Eye (tissue), 1 donor: ENCODE measurements at regions not wholly inside any gene's neighbourhood (a gene's known extent, or its start where the extent isn't known, plus 50 kb on each side); places are given as distances from the start of the nearest gene placed in this dataset.

Experiments
- DNase-seq: peaks from one replicate; pipeline ENCODE4 v3.0.0-alpha.2; 2015

DNA sequence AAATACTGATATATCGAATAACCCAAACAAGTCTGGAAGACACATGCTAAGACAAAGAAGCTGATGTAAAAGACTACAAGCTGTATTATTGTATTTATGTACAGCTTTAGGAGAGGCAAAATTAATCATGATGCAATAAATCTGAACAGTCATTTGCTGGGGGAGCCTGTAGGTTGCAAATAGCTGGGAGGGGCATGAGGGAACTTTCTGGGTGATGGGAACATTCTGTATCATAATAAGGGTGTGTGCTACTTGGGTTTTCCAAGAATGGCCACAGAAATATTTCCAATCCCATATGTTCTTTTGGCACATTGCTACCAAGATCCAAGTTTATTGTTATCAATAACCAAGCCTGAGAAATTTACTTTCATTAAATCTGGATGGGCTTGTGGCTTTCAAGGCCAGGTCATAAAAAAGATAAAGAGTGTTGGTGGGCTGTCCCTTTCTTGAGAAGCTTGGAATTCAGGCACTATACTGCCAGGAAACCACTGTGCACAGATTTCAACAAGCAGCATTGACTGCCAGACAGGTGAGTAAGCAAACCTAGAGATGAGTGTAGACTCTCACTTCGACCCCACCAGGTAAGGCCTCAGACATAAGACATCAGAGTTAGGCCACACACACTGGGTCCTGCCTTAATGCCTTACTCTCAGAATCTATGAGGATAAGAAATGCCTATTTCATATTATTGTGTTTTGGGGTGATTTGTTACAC, 629.7 kb upstream of the FZD8 start:
- no peak for DNase-seq

DNA sequence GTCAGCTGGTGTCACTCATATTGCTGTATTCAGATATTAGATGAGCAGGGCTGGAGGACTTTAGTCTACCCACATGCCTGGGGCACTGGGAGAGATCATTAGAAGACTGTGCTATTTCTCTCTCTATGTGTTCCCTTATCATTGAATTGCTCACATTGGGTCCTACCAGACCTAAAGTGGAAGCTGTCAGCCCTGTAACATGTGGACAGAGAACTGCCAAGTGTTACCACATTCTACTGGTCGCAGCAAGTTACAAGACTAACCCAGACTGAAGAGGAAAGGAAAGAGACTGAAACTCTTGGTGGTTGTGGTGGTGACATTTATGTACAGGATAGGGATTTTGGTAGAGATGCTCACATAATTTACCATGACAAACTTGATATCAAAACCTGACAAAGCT, 627.1 kb upstream of the FZD8 start:
- DNase-seq, result no peak

DNA sequence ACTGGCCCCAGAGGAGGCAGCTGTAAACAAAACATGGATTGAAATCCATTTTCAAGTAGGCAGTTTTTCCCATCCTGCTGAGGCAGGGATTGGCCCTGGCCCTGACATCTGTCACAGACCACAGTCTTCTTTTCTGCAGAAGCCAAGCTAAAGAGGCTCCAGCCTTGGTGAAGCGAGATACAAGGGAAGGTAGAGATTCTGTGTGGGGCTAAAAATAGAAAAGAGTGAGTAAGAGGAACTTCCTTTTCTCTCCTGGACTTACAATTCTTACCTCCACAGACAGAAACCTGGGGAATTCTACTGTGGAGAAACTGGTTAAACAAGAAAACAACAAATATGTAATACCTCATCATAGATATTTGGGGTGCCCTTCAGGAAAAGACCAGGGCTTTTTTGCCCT, 624.8 kb upstream of the FZD8 start:
- DNase-seq, result no peak

DNA sequence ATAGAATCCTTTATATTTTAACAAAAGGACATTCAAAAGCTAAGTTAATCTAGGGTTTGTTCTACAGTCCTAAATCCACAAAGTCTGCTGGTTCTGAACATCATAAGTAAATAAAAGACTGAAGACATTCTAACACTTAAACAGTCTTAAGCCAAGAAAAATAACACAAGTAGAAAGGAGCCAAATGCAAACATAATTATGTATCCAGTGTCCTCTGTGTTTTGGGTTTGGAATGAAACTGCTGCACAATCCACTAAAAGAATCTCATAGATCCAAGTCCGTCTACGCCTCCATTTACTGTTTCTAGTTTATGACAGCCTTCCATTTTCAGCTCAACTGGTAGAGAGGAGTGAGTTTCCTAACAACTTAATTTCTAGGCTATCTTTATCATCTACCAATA, 623.6 kb upstream of the FZD8 start:
- DNase-seq, result no peak

DNA sequence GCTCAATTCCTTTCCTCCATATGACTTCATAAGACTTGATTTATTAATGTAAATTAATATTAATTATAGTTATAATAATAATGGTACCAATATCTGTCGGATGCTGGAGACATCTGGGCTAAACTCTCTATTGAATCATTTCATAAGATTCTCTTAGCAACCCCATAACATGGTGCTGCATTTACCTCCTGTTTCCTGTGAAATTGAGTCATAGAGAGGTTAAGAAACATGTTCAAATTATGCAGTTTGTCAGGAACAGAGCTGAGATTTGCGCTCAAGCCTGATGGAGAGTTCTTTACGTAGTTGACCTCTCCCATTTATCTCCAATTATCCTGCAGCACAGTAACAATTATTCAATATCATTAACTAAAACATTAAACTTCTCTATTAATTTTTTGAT, 621.8 kb upstream of the FZD8 start:
- no peak for DNase-seq

DNA sequence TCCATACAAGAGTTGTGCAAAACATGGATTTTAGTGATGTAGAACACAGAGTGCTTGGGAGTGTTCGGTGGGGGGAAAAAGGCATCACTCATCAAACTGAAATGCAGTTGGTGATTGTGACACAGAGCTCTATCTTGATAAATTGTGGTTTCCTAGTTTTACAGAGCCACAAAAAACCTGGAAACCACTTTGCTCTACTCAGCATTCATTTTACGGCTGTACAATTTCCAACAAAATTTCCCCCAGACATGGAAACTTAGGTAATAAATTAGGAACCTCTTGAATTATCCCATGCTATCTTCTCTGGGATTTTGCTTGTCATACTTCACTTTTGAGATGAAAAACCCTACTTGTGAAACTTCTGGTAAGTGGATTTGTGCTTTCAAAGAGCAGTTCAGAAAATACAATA, 614.9 kb upstream of the FZD8 start:
- no peak for DNase-seq

DNA sequence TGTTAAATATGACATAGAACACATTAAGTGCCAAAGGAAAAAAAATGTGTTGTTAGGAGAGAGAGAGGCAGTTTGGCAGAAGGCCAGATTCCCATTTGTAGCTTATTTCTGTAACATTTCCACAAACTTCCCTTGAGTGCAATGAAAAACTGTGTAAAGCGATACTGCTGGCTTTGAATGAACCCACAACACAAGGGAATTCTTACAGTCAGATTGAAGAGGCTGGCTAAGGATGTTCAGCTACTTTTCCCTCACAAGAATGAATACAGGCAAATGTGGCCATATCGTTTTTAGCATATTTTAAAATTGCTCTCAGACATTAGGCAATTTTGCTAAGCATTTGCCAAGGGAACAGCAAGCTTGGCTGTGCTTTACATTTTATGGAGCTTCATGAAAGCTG, 614.1 kb upstream of the FZD8 start:
- peak; percentile 62 for DNase-seq

DNA sequence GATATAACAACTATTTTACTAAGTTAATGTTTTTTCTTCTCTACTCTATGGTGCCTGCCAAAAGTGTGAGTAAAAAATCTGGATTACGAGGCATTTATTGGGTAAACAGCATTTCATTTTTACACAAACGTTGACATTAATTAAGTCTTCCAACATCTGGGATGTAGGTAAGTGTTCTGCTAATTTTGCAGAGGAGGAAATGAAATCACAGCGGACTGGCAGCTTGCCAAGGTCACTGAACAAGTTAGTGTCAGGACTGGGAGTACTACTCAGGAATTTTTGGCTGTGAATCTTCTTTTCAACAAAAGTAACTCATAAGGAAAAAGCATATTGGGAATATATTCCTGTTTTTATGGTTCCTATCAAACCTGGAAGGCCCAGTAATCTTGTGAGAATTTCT, 612.1 kb upstream of the FZD8 start:
- DNase-seq, result no peak

DNA sequence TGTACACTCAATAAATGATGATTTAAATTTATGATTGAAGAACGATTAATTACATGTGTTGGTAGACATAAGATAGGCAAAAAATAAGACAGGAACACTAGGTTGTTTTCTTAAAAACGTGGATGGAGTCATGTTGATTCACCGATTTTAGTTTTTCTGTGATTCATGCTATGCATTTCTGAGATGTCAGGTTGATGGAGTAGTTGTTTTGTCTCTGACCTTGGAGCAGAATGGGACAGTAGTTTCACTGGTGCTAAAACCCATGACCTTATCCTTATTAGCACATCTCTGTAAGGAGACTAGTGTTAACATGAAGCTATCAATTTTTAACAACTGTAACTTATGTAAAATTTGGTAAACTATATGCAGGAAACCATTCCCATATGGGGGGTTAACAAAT, 611.6 kb upstream of the FZD8 start:
- DNase-seq, result no peak

DNA sequence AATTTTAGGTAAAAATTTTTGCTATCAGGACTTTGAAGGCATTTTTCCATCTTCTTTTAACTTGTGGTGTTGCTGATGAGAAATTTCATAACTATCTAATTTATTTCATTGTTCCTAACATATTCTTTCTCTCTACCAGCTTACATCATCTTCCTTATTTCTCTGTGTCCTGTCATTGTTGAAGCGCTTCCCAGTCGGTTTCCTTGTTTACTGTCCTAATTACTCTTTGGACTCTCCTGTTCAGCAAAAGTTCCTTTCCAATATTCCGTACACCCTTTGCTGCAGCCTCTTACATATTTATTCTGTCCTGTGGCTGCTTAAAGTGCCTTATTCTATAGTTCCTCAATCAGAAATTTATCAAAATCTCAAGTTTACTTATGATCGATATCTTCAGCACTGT, 609.0 kb upstream of the FZD8 start:
- no peak for DNase-seq

DNA sequence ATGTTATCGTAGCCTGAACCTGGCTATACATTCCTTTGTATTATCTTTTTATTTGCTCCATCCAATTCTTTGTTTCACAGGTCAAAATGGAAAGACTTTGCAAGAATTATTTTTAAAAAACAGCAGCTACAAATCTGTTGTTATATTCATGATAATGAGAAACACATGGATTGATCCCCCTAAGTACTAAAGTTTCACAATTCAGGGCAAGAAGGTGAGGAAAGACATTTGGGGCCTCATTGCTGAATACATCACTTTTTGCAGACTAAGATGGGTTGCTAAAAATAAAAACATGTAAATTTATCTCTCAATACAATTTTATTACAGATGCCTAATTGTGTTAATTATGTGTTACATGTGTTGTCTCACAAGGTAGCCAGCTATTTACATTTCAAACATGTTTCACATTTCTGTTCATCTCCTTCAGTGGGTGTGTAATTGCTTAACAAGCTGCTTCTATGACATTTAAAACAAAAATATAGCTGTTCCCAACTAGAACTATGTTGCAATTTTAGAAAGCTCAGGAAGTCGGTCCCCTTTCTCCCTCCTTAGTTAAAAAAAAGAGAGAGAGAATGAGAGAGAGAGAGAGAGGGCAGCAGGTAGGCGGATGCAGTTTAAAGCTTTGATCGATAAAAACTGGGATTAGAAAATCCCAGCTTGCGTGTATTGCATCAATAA, 606.3 kb upstream of the FZD8 start:
- no peak for DNase-seq

DNA sequence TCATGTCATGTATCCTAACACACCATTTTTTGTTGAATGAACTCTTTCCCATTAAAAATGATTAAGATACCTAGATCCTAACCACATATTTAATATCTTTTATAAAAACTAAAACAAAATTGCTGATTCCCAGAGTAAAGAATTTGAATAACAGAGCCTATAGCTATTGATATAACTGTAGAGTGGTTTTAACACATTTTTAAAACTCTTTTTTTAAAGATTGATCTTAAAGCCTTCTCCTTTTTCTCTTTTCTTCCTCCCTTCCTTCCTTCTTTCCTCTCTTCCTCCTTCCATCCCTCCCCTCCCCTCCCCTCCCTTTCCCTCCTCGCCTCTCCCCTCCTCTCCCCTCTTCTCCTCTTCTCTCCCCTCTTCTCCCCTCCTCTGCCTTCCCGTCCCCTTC, 605.4 kb upstream of the FZD8 start:
- no peak for DNase-seq

DNA sequence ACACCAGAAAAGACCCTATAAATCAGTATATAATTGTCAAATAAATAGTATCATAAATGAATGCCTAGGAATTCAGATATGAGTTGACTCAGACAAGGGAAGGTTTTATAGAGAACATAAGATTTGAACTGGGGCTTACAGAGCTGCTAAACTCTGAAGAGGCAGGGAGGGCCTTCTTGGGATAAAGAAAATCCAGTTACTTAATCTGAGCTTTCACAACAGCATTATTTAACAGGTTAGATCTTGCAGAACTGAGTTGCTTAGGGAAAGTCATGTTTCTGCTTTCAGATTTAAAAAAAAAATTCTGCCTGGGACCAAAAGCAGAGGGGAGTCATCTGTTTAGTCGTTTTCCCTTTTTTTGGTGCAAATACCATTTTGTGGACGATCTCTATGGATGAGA, 594.8 kb upstream of the FZD8 start:
- DNase-seq, result no peak

DNA sequence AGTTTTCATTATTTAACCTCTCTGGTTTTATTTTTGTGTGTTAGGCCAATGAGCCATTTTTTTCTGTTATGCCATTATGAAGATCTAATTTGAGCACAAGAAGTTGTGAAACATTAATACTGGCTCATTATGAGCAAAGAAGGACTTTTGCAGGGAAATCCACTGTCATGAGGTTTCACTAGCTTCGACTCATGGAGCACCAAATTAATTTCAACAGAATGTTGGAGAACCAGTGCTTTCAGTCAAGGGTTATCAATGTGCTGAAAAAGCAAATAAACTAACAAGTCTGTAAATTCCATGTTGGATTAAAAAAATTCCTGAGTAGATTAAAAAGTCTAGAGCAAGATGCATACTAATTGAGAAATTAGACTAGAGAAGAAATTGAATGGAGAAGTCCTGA, 594.2 kb upstream of the FZD8 start:
- DNase-seq, result no peak

DNA sequence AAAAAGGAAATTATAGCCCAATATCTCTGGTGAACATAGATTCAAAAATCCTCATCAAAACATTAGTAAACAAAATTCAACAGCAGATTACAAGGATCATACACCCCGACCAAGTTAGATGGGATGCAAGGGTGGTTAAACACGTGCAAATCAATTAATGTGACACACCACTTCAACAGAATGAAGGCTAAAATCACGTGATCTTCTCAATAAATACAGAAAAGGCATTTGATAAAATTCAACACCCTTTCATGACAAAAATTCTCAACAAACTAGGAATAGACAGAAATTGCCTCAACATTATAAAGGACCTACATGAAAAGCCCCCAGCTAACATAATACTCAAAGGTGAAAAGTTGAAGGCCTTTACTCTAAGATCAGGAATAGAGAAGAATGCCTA, 590.8 kb upstream of the FZD8 start:
- DNase-seq, result no peak

DNA sequence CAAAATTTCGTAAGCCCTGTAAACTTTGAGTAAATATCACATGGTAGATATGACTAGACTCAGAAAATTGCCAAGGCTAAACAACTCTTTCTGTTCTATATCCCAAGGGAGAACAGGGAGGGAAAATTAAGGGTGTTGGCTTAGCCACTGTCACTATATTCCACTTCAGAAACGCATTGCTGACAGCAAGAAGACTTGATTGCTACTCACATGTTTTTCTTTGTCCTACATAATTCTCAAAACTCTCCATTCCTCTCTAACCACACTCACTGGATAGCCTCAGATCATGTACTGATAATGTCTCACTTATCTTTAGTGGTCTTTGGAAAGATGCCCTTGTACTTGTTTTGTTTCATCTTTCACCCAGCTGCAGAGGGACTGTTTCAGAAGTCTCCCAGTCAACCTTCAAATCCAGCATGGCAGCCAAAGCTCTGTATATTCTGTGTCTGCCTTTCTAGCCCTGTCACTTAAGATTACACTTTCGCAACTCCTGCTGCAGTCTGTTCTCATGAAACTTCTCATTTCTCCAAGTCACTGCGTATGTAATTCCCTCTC, 582.4 kb upstream of the FZD8 start:
- DNase-seq, result no peak

DNA sequence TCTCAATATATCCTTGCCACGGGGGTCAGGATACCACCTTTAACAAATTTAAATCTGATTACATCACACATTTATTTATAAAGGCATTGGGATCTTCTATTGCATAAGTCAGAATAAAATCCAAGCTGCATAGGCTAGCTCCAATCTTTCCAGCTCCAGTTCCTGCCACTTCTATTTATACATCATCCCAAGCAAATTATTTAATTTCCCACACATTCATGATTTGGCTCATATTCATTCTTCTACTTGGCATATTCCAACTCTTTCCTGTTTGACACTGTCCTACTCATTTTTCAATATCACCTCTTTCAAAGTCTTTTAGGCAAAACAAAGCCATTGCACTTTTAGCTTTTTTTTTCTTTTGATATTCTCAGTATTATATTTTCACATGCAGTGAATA, 579.0 kb upstream of the FZD8 start:
- DNase-seq, result no peak

DNA sequence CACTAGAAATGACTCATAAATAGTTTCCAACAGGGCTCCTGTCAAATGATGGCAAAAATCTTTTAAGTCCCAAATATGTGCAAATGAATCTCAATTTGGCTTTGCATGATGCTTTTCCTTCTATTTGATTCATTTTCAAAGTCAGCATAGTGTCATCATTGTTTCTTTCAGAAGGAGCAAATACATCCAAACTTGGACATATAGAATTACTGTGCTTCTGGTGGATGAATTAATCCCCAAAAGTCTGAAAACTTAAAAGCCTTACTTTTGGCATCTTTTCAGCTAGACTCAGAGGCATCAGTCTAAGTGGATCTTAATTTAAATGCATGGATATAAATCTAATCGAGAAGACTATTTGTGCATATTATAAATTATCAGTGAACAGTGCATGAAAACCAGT, 578.1 kb upstream of the FZD8 start:
- peak; percentile 3 for DNase-seq

DNA sequence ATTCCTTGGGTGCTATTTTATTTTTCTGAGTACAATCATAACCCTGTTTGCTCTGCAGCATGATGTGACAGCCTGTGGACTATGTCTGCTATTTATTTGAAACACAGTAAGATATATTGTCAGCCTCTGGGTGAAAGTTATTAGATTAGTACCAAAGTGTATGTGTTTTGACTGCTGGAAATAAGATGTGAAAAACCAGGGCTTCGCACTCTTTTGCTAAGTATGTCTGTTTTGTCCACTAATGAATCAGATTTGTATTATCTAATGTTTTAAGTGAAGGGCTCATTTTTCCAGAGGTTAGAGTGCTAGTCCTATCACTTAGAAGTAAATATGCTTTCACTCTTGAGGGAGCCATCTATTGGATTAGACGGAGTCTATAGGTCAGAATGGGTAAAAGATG, 569.8 kb upstream of the FZD8 start:
- no peak for DNase-seq

DNA sequence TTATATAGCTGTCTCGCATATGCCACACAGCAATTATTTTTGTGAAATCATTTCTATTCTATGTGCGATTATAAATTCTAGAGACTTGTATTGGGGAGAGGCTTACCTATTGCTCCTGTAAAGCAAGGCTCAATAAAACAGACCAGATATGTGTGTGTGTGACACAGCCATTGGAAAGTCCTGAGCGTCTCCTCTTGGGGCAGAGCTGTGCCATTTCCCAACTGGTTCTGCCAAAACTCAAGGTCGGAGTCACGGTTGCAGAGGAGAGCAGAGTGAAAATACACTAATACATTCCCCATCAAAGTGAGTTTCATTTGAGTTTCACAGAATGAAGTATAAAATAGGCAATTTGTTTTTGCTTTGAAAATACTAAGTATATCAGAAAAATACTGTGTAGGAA, 567.4 kb upstream of the FZD8 start:
- no peak for DNase-seq

DNA sequence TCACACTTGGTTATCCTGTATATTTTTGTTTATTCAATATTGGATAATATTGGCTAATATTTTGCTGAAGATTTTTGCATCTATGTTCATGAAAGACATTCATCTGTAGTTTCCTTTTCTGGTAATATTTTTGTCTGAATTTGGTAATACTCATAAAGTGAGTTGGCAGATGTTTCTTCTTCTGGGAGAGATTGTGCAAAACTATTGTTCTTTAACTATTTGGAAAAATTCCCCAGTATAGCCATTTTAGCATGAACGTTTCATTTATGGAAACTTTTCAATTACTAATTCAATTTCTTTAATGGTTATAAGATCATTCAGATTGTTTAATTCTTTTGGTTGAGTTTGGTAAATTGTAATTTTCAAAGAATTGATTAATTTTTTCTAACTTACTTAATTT, 560.8 kb upstream of the FZD8 start:
- DNase-seq, result no peak

DNA sequence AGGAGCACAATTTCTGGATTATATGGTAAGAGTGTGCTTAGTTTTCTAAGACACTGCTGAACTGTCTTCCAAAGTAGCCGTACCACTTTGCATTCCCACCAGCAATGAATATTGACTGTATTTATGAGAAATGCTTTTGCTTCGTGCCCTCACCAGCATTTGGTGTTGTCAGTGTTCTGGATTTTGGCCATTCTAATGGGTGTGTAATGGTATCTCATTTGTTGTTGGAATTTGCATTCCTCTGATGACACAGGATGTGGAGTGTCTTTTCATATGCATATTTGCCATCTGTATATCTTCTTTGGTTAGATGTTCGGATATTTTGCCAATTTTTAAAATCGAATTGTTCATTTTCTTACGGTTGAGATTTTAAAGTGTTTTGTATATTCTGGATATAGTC, 558.5 kb upstream of the FZD8 start:
- no peak for DNase-seq

DNA sequence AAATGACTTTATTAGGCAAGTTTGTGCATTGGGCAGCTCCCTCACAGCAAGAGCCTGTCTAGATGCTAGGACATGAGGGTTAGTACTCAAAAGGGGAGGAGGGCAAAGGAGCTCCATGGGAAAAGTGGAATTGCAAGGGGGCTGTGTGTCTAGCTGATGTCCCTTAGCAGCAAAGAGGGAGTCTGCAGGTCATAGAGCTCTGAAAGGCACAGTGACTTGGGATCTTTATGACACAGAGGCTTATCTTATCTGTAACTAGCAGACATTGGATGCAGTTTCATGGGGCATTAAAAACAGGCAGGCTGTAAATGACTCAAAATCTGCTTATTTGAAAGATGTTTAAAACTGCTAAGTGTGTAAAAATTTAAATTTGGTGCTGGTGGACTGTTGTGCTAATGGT, 556.2 kb upstream of the FZD8 start:
- DNase-seq, result no peak

DNA sequence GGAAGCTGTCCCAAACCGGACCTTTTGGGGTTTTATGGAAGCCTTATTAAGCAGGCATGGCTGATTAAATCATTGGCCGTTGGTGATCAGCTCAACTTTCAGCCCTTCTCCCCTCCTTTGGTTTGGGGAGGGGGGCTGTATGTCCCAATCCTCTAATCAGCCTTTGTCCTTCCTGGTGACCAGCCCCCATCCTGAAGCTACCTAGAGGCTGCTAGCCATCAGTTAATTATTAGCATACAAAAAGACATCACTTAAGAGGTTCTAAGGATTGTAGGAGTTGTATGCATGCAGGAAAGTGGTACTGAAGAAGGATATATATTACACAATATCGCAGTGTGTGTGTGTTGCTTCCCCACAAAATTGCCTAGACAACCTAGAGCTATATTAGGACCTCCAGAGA, 553.3 kb upstream of the FZD8 start:
- DNase-seq, result no peak

DNA sequence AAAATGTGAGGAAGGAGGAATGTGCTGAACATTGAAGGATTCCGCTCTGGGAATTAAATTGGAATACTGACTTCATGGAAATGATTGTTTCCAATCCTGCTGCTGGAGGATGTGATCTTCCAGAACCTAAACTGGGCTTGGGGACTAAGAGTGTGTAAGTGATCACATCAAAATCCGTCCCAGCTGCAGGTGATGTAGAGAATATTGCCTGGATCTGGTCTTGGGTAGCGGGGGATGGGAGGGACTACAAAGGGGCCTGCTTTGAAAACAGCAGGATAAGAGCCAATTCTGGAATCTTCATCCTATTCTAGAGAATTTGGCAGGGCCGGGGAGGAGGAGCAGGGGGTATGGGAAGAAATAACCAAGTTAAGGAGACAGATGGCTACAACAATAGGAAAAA, 552.2 kb upstream of the FZD8 start:
- DNase-seq, result no peak
